PC-9 (cell line): ENCODE measurements at regions not wholly inside any gene's neighbourhood (a gene's known extent, or its start where the extent isn't known, plus 50 kb on each side); places are given as distances from the start of the nearest gene placed in this dataset.

ENCODE experiments used
- BruUV-seq: library from RNA; stranded (reverse); fragments of 400-500 nt; replicated peaks from 2 replicates; lab custom pipeline; 2021; lab: Mats Ljungman, UMichigan
- CTCF ChIA-PET: fragments of 300-600 bp; sonication (Branson Sonifier 250); formaldehyde crosslinking; loops from one replicate; lab custom pipeline; 2022; ENCODE audit warnings: antibody characterized with exemption; lab: Charles Lee
- POLR2A ChIA-PET: fragments of 300-600 bp; sonication (Branson Sonifier 250); formaldehyde crosslinking; loops from one replicate; lab custom pipeline; 2022; ENCODE audit warnings: antibody characterized with exemption; ENCODE audit not compliant: unreplicated experiment; lab: Charles Lee
- DNase-seq, 2 experiments: peaks; one replicate each; pipeline versions ENCODE4 v3.0.0 to v3.0.0-alpha.2; 2015 to 2022; ENCODE audit warnings: mixed read lengths in 1 of 2
- H2AFZ ChIP-seq: fragments of 200-600 bp; sonication (generic); 2 replicates; pipeline ENCODE4 v1.8.1; 2017; ENCODE audit warnings: antibody characterized with exemption
- H3F3A ChIP-seq: fragments of 200-600 bp; sonication (generic); 2 replicates; pipeline ENCODE4 v1.8.1; 2017; ENCODE audit warnings: antibody characterized with exemption, mild to moderate bottlenecking, low read depth; ENCODE audit not compliant: insufficient read depth
- H3K27ac ChIP-seq: fragments of 200-600 bp; sonication (generic); 2 replicates; pipeline ENCODE4 v1.6.1; 2016; ENCODE audit warnings: mixed run types
- H3K27me3 ChIP-seq: fragments of 200-600 bp; sonication (generic); 2 replicates; pipeline ENCODE4 v1.6.1; 2016; ENCODE audit warnings: low read depth, mixed run types; ENCODE audit not compliant: insufficient read depth
- H3K36me3 ChIP-seq: fragments of 200-600 bp; sonication (generic); 2 replicates; pipeline ENCODE4 v1.6.1; 2016; ENCODE audit warnings: low read depth, mixed run types
- H3K4me1 ChIP-seq: fragments of 200-600 bp; sonication (generic); replicated peaks from 2 replicates; pipeline ENCODE4 v1.6.1; 2016; ENCODE audit warnings: mixed run types; ENCODE audit not compliant: insufficient read depth
- H3K4me2 ChIP-seq: fragments of 200-600 bp; sonication (generic); 2 replicates; pipeline ENCODE4 v1.6.1; 2017; ENCODE audit warnings: mixed run types
- H3K4me3 ChIP-seq: fragments of 200-600 bp; sonication (generic); 2 replicates; pipeline ENCODE4 v1.6.1; 2016; ENCODE audit warnings: mixed run types
- H3K79me2 ChIP-seq: fragments of 200-600 bp; sonication (generic); 2 replicates; pipeline ENCODE4 v1.6.1; 2017; ENCODE audit warnings: low read depth, mixed run types
- H3K9me2 ChIP-seq: fragments of 200-600 bp; sonication (generic); 2 replicates; pipeline ENCODE4 v1.8.1; 2017; ENCODE audit warnings: mild to moderate bottlenecking; ENCODE audit not compliant: insufficient read depth
- H3K9me3 ChIP-seq: fragments of 200-600 bp; sonication (generic); 2 replicates; pipeline ENCODE4 v1.8.1; 2016; ENCODE audit warnings: low read depth; ENCODE audit not compliant: insufficient read depth
- H4K20me1 ChIP-seq: fragments of 200-600 bp; sonication (generic); 2 replicates; pipeline ENCODE4 v1.8.1; 2017; ENCODE audit not compliant: insufficient read depth
- EZH2 ChIP-seq: fragments of 200-600 bp; sonication (generic); IDR thresholded peaks from 2 replicates; pipeline ENCODE4 v1.8.0; 2017; ENCODE audit warnings: antibody characterized with exemption, low read depth
- intact Hi-C: fragments of 100-400 bp; cut with micrococcal nuclease; formaldehyde crosslinking; loops from one replicate; pipeline ENCODE4 v1.10.0; 2022; ENCODE audit not compliant: unreplicated experiment
- TF ChIP-seq, protein P1 (sequence below): fragments of 200-600 bp; sonication (generic); conservative IDR thresholded peaks from 2 replicates; pipeline ENCODE4 v1.6.1; 2017; ENCODE audit warnings: mixed run types, antibody characterized with exemption, mild to moderate bottlenecking, moderate library complexity

DNA sequence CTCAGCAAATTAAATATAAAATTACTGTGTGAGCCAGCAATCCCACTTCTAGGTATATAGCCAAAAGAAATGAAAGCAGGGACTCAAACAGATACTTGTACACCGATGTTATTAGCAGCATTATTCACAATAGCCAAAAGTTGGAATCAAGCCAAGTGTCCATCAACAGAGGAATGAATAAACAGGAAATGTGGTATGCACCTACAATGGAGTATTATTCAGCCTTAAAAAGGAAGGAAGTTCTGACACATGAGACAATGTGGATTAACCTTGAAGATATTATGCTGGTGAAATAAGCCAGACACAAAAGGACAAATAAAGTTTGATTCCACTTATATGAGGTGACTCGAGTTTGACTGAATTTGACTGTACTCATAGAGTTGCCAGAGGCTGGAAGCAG lies 108.3 kb upstream of the DUSP21 start:
- Histone ChIP-seq H3K4me3 (no peak overlapping the region), H3K9me2 (no peaks in the 10 kb centered on the region), H3K4me2 (no peak overlapping the region), H3K36me3 (no peaks in the 10 kb centered on the region), H3K27ac (no peak overlapping the region), H3K79me2 (no peaks in the 10 kb centered on the region), H3K4me1 (no peaks in the 10 kb centered on the region), H4K20me1 (no peaks in the 10 kb centered on the region), H3K9me3 (no peaks in the 10 kb centered on the region), H3K27me3 (no peaks in the 10 kb centered on the region), H3F3A (no peaks in the 10 kb centered on the region), H2AFZ (no peak overlapping the region)
- TF ChIP-seq, protein P1, sequence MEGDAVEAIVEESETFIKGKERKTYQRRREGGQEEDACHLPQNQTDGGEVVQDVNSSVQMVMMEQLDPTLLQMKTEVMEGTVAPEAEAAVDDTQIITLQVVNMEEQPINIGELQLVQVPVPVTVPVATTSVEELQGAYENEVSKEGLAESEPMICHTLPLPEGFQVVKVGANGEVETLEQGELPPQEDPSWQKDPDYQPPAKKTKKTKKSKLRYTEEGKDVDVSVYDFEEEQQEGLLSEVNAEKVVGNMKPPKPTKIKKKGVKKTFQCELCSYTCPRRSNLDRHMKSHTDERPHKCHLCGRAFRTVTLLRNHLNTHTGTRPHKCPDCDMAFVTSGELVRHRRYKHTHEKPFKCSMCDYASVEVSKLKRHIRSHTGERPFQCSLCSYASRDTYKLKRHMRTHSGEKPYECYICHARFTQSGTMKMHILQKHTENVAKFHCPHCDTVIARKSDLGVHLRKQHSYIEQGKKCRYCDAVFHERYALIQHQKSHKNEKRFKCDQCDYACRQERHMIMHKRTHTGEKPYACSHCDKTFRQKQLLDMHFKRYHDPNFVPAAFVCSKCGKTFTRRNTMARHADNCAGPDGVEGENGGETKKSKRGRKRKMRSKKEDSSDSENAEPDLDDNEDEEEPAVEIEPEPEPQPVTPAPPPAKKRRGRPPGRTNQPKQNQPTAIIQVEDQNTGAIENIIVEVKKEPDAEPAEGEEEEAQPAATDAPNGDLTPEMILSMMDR: no peak
- no peak for TF ChIP-seq EZH2
- CTCF ChIA-PET: no interaction called here
- intact Hi-C loops: no loop called here
- no TSS peak for BruUV-seq
- no peak for DNase-seq
- POLR2A ChIA-PET: no interaction called here

DNA sequence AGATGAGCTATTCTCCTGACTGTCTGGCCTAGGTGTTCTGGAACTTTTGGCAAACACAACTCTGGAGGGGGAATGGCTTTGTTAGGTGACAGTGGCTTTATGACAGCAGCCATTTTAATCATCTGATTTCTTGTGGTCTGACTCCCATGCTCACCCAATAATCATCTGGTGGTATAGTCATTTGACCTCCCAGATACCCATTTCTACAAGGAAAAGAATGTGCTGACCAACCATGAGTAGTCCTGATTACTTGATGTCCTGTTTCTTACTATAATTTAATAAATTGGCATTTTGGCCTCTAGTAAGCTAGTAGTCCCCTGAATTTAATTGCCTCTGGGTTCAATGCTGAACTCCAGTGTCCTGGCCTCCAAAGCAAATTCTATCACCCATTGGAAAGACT lies 109.9 kb upstream of the DUSP21 start:
- ChIA-PET CTCF (no interaction called here), POLR2A (no interaction called here)
- BruUV-seq: no TSS peak
- no peak overlapping the region for H3K4me2 ChIP-seq
- intact Hi-C loops: no loop called here
- H4K20me1 ChIP-seq: no peaks in the 10 kb centered on the region
- no peaks in the 10 kb centered on the region for H3K9me3 ChIP-seq
- no peaks in the 10 kb centered on the region for H3K79me2 ChIP-seq
- no peaks in the 10 kb centered on the region for H3K4me1 ChIP-seq
- H3K27ac ChIP-seq: no peak overlapping the region
- no peak overlapping the region for H2AFZ ChIP-seq
- no peaks in the 10 kb centered on the region for H3F3A ChIP-seq
- no peak for DNase-seq
- no peaks in the 10 kb centered on the region for H3K36me3 ChIP-seq
- TF ChIP-seq EZH2: no peak
- TF ChIP-seq, protein P1: no peak
- no peaks in the 10 kb centered on the region for H3K9me2 ChIP-seq
- H3K4me3 ChIP-seq: no peak overlapping the region
- H3K27me3 ChIP-seq: no peaks in the 10 kb centered on the region

DNA sequence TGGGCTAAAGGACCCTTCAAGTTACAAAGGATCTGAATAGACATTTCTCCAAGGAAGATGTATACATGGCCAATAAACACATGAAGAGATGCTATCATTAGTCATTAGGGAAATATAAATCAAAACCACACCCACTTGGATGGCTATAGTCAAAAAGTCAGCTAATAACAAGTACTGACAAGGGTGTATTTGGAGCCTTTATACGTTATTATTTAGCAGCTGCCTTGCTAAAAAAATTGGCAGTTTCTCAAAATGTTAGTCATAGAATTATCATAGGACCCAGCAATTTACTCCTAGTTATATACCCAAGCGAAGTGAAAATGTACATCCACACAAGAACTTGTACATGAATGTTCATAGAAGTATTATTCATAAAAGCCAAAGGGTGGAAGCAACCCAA lies 112.7 kb upstream of the DUSP21 start:
- H3K27me3 ChIP-seq: no peaks in the 10 kb centered on the region
- DNase-seq: no peak
- H3K9me3 ChIP-seq: no peaks in the 10 kb centered on the region
- no peak for TF ChIP-seq EZH2
- TF ChIP-seq, protein P1: no peak
- H3K27ac ChIP-seq: no peak overlapping the region
- H3K4me3 ChIP-seq: no peak overlapping the region
- no peaks in the 10 kb centered on the region for H3F3A ChIP-seq
- no peaks in the 10 kb centered on the region for H3K4me1 ChIP-seq
- intact Hi-C loops: no loop called here
- no peaks in the 10 kb centered on the region for H3K9me2 ChIP-seq
- no peak overlapping the region for H3K4me2 ChIP-seq
- CTCF ChIA-PET: no interaction called here
- POLR2A ChIA-PET: no interaction called here
- no peaks in the 10 kb centered on the region for H4K20me1 ChIP-seq
- H2AFZ ChIP-seq: no peak overlapping the region
- BruUV-seq: no TSS peak
- no peaks in the 10 kb centered on the region for H3K36me3 ChIP-seq
- H3K79me2 ChIP-seq: no peaks in the 10 kb centered on the region
